GM21381 (cell line): ENCODE measurements at regions not wholly inside any gene's neighbourhood (a gene's known extent, or its start where the extent isn't known, plus 50 kb on each side); places are given as distances from the start of the nearest gene placed in this dataset.
"Not testable (repeated sequence)": the region's sequence is repeated elsewhere in the genome, so short reads cannot be mapped to it uniquely, and the experiment has no call there.

Experiments
- ATAC-seq: cut with Tn5 transposase; IDR thresholded peaks from one replicate; pipeline ENCODE4 v1.9.1; 2021; ENCODE audit warnings: mild to moderate bottlenecking, moderate library complexity; ENCODE audit not compliant: unreplicated experiment

GRCh38 chr2:2906091-2906490 lies 471.5 kb downstream of the EIPR1 start:
- no peak for ATAC-seq

- no peak for ATAC-seq
Measured at GRCh38 chr2:2904721-2905350, 472.8 kb downstream of the EIPR1 start.

GRCh38 chr2:2902547-2903281 lies 474.9 kb downstream of the EIPR1 start:
- no peak for ATAC-seq

- peak; percentile 85 for ATAC-seq
Measured at GRCh38 chr2:2901384-2902345, 476.0 kb downstream of the EIPR1 start.

GRCh38 chr2:2899826-2900225 lies 477.8 kb downstream of the EIPR1 start:
- ATAC-seq = no peak

GRCh38 chr2:2898744-2899143 lies 478.9 kb downstream of the EIPR1 start:
- ATAC-seq = no peak

- ATAC-seq = no peak
Measured at GRCh38 chr2:2896643-2897042, 481.0 kb downstream of the EIPR1 start.

- no peak for ATAC-seq
Measured at GRCh38 chr2:2896011-2896410, 481.6 kb downstream of the EIPR1 start.

GRCh38 chr2:2894011-2894410 lies 483.6 kb downstream of the EIPR1 start:
- not testable (repeated sequence) for ATAC-seq

- no peak for ATAC-seq
Measured at GRCh38 chr2:2892892-2893291, 484.7 kb downstream of the EIPR1 start.

GRCh38 chr2:2892378-2892777 lies 485.2 kb downstream of the EIPR1 start:
- no peak for ATAC-seq

GRCh38 chr2:2890901-2891300 lies 486.7 kb downstream of the EIPR1 start:
- ATAC-seq = no peak

- no peak for ATAC-seq
Measured at GRCh38 chr2:2890246-2890645, 487.4 kb downstream of the EIPR1 start.

GRCh38 chr2:2889646-2890045 lies 488.0 kb downstream of the EIPR1 start:
- ATAC-seq = no peak

- ATAC-seq = no peak
Measured at GRCh38 chr2:2889141-2889540, 488.5 kb downstream of the EIPR1 start.

GRCh38 chr2:2887772-2888387 lies 489.7 kb downstream of the EIPR1 start:
- no peak for ATAC-seq

GRCh38 chr2:2886922-2887321 lies 490.7 kb downstream of the EIPR1 start:
- no peak for ATAC-seq

- no peak for ATAC-seq
Measured at GRCh38 chr2:2881499-2881898, 496.1 kb downstream of the EIPR1 start.

- ATAC-seq = no peak
Measured at GRCh38 chr2:2880938-2881337, 496.7 kb downstream of the EIPR1 start.

GRCh38 chr2:2879781-2880180 lies 497.8 kb downstream of the EIPR1 start:
- ATAC-seq = peak; percentile 98

- ATAC-seq = no peak
Measured at GRCh38 chr2:2879071-2879470, 498.5 kb downstream of the EIPR1 start.
